Embryonic facial prominence (tissue), 1 donor: ENCODE measurements at regions not wholly inside any gene's neighbourhood (a gene's known extent, or its start where the extent isn't known, plus 50 kb on each side); places are given as distances from the start of the nearest gene placed in this dataset.

Source experiments
- DNase-seq: peaks from one replicate; pipeline ENCODE4 v3.0.0-alpha.2; 2016; ENCODE audit errors: extremely low spot score

DNA sequence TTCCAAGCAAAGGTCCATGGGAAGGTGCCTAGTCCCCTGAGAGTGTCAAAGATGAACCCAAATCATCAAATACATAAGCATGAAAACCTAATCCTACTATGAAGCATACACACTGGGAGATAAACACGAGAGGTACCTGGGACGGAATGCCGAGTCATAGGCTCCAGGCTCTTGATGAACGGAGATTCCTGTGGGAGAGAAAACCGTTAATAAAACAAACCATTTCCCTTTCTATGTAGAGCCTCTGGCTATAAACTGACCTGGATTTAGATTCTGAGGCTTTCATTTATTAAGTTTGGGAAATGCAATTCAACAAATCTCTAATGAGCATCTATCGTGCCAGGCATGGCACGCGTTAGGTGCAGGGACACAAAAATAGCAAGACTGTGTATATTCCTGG, 206.4 kb upstream of the IL12B start:
- no peak for DNase-seq

DNA sequence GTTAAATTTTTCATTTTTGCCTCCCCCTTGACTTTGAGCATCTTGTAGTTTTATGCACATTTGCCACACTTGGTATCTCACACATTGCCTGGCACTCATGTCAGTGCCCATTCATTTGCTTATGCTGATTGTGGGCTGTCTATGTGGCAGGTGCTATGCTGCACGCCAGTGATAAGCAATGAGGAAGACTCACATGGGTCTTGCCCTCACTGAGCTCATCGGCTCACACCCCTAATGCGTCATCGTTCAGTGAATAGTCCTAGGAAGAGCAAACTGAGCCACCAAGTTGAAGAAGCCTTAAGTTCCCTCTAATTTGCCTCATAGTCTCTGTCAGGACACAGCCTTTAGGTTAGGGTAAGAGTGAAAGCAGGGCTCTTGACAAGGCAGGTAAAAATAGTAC, 209.4 kb upstream of the IL12B start:
- DNase-seq: no peak

DNA sequence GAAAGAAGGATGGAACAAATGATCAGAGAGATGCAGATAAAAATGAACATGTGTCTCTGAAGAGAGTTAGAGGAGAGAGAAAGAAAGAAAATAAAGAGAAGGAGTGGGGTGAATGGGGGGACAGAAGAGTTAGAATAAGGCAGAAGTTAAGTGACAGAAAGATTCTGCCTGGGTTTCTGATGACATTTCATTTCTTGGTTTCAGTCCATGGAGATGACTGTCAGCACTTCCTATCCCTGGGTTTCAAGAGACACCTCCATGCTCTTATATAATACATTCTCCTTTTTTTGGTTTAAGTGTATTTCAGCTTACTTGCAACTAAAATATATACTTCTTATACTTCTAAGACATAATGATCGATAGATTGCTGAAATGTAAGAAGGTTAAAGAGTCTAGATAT, 213.0 kb upstream of the IL12B start:
- no peak for DNase-seq

DNA sequence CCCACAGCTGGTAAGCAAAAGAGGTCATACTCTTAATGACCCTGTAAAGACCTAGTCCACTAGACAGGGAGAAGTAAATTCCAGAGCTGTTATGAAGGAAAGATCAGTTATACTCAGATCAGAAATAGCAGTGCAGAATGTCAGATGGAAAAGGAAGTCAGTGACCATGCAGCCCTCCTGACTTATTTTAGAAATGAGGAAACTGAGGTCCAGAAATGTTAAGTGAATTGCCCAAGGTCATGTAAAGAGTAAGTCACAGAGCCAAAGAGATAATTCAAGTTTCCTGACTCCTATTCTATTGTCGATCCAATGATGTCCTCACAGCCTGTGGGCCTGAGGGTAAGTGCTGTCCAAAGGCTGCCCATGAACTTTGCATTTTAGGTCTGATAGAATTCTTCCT, 214.9 kb upstream of the IL12B start:
- DNase-seq: no peak

DNA sequence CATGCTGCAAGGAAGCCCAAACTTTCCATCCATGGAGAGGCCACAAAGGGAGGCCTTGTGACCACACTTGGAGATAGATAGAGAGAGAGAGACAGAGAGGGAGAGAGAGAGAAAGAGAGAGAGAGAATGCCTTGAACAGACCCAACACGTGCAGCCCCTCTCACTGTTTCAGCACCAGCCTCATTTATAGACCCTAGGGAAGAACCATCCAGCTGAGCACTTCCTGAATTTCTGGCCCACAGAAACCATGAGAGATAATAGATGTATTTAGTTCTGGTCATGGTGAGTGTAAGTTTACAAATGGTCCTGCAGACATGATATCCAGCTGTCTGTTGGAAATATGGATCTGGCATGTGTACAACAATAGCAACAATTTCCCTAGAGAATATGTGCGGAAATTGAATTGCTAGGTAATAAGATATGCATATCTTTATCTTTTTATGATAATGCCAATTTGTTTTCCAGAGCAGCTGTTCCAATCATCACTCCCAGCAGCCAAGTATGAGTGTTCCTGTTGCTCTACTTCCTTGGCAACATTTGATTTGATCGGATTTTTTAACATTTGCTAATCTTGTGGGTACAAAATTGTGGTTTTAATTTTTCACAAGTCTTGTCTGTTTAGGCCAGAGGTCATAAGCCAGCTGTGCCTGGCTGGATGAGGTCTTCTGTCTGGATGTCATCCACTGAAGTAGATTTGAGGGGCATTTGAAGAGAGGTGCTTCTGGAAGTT, 217.3 kb upstream of the IL12B start:
- DNase-seq: no peak

DNA sequence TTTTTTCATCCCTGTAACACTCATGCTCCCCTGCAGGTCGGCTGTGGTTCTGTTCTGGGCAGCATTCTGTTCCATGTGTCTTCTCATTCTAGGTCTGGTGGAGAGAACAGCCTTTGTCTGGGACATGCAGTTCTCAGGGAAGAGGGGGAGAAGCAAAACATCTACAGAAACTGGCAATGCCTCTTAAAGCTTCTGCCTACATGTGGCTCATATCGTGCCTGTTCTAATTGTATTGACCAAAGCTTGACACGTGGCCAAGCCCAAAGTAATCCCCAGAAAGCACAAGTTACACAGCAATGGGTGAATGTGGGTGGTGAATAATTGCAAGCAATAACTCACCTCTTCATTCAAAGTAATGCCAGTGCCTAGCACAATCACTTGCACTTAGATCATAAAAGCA, 218.2 kb upstream of the IL12B start:
- no peak for DNase-seq

DNA sequence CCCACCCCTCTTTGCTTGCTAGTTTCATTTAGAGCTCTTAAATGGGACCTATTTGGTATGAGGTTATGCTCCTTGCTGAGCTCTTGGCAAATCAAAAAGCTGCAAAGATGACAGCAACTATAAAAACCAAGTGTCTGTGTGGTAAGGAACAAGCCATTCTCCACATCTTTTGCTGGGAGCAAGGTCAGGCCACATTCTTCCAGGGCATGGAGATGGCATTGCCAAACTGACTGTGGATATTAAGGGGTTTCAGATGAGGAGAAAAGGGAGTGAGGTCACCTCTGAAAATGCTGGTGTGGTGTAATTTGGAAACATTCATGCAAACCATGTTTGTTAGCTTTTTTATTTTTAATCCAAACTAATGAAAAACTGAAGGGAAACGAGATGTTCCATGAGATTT, 218.8 kb upstream of the IL12B start:
- DNase-seq: no peak

DNA sequence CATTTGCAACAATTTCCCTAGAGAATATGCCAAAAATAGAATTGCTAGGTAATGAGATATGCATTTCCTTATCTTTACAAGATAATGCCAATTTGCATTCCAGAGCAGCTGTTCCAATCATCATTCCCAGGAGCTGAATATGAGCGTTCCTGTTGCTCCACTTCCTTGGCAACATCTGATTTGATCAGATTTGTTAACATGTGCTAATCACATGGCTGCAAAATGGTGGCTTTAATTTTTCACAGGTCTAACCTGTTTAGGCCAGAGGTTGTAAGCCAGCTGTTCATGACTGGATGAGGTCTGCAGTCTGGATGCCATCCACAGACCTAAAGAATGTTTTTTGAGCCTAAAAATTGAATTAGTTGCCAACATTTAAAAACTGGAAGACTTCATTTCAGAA, 220.7 kb upstream of the IL12B start:
- DNase-seq: no peak

DNA sequence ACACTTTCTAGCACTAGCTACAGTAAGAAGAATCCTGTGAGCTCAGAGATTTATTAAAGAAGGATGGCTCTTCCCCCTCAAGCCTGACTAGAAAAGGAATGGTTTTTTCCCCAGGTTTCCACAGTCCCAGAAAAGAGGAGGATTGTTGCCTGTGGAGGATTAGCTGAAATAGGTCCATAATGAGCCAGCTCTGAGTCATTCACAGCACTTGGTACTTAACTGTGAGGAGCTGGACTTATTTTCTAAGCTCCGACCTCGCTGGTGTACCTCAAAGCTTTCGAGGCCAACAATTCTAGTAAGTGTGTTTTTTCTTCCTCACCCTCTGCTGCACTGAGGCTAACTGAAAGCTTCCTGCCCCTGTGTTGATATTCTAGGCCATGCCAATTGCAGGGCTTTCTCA, 222.5 kb upstream of the IL12B start:
- no peak for DNase-seq

DNA sequence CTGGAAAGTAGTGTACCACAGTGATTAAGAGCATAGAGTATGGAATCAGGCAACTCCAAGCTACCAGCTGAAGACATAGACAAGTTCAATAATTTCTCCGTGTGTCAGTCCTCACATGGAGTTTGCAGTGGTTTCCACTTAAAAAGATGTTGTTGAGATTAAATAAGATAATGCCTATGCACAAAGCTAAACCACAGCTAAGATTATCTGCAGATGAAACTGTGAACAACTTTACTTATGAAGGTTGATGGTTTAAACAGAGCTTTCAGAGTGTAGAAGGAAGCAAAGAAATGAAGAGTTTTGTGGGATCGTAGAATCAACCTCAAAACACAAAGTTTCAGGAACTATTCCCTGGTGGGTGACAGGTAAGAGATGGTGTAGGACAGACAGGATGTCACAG, 223.5 kb upstream of the IL12B start:
- no peak for DNase-seq

DNA sequence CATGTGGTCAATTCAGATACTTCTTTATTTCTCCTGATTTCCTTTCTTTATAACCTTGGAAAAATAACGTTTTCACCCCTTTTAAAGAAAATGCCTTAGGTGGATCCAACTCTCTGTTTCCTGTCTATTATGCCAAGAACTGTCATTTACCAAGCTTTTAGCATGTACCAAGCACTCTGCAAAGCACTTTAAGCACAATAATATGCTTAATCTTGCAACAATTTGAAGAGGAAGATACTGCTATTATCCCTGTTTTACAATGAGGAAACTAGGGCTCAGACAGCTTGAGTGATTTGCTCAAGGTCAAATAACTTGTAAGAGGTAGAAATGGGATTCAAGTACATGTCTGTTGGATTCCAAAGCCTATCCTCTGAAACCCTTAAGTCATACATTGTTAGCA, 224.8 kb upstream of the IL12B start:
- no peak for DNase-seq

DNA sequence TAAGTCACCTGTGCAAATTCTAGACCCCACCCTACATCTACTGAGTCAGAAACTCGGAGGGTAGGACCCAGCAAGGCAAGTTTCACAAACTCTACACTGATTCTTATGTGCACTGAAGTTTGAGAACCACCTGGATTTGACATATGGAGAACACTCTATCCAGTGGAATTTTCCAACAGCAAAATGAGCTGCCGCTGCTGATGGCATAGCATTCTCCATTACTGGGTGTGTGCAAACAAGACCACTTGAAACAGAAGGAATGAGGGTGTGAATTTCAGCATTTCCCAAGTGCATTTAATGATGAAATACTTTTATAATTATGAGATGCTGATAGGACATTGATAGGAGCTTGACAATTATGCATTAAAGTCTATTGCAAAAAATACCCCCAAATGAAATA, 229.1 kb upstream of the IL12B start:
- no peak for DNase-seq

DNA sequence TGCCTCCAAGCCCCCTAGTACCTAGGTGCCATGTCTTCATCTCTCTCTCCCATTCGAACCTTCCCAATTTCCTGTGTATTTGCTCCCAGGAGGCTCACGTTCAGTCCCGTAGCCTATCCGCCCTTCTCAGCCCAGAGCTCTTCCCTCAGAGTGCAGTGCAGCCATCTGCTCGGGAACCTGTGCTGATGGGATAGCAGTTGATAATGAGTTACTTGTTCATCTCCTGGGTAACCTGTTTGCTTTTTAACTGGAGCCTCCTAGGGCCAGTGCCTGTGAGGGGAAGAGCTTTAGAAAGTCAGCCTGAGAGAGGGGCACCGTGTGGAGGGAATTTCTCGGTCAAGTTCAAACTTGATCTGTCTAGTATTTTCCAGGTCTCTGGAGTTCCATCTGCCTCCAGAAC, 229.8 kb upstream of the IL12B start:
- no peak for DNase-seq

DNA sequence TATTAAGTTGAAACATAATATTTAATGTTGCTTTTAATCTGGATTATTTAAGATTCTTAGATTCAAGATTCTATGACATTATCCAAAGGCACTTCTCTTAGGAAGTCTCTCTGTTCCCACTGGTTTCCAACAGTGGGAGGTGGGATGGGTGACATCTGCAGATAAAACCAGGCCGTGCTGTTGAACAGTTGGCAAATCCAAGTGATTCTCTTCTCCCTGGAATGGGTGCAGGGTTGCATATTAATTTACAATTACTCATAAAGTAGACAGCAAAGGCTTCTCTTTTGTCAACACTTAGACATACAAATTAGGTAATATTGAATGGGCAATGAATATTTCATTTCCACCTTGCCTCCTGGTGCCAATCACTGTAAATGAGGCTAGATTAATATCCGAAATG, 233.7 kb upstream of the IL12B start:
- no peak for DNase-seq

DNA sequence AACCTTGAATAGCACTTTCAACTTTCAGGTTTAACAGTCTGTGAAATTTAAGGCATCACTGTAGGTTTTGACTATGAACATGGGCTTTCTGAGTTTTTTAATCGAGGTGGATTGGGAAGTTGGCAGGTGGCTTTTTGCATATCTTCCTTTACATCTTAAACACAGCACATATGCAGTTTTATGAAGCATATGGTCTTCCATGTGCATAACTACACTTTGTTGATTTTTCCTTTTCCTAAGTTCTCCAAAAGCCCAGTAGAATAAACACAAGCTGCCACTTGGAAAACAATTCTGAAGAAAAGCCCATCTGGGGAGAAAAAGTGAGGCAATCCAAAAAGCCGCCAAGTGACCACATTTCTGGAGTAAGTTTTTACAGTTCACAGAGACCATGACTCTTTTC, 236.5 kb upstream of the IL12B start:
- no peak for DNase-seq

DNA sequence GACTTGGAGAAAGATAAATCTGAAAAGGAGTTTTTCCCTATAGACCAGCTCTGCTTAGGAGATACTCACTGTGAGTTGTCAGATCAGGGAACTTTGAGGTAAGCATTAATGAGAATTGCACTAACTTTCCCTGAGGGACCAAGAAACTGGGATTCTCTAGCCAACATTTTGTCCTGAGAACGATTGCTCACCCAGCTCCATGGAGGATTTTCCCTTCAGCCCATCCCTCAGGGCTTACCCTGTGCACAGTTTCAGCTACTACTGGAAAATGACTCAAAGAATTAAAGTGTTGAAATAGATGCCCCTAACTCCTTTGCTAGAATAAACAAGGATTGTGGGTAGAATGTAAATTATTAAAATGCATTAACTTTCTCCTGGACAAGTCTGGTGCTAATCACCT, 237.2 kb upstream of the IL12B start:
- no peak for DNase-seq

DNA sequence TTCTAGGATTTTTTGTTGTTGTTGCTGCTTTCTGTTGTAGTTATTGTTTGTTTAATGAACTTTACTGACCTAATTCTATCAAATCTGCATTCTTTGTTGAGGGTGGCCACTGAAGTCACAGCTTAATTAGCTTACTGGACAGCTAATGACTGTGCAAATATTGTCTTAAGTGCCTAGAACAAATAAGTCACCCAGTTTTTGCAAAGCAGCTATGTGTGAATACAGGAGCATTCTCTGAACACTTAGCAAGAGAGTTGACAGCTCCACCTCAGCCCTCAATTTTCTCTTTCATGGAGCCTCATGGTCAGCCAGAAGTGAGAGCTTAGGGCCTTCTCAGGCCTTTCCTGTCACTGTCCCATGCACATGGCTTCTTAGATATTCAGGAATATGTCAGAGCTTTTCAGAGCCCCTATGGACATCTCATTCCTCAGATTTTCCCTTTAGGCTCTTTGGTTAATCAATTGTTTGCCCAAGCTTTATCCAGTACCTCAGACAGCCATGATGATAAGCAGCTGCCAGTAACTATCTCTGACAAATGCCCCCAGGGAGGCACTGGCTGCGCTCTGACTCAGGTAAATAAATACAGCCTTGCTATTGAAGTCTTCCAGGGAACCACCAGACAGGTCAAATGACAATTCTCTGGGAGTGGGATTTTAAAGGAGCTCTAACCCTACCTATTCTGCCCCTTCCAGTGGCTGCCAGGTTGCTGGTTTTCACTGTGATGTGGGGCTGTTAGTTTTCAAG, 241.4 kb upstream of the IL12B start:
- no peak for DNase-seq

DNA sequence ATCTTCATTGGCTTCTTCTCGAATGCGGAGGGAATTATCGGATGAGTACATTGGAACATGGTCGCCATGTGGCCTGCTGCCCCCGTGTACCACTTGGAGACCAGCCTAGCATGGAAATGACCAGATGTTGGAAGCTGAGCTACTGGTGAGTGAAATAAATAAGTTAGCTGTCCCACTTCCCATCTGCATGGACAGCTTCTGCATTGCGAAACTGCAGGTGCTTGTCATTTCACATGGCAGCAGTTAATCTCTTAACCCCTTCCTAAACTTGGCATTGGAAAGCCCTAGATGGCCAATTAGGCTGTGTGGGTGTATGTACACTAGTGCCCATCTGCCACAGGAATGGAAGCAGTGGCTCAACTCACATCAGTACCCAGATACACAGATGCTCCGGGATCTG, 246.6 kb upstream of the IL12B start:
- DNase-seq: no peak

DNA sequence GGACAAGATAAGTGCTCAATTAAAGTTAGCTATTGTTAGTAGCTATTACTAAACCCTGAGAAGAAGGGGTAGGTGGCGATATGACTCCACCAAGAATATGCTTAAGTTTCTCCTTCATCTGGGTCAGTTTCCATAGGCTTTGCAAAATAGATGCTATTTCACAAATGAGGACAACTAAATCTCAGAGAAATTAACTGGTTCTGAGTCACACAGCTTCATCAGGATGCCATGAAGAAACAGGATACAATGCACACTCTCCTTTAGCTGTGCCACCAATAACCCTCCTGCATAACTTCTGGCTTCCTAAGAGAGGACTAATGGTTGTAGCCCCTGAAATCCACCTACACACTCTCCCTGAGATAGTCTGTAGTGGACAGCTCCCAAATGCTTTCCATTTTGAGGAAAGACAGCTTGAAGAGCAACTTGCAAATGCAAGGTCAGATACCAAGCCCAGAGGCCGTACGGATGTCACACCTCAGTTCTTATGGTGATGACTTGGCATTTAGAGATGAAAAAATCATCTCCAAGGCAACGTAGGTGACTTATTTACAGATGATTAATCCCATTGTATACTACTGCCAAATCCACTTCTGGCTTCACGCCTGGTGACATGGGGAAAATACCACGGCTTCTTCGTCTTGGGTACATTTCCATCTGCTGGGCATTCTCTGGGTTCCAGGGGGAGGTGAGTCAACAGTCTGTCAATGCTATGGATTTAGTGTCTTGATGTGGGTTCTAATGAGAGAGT, 251.4 kb upstream of the IL12B start:
- DNase-seq: no peak

DNA sequence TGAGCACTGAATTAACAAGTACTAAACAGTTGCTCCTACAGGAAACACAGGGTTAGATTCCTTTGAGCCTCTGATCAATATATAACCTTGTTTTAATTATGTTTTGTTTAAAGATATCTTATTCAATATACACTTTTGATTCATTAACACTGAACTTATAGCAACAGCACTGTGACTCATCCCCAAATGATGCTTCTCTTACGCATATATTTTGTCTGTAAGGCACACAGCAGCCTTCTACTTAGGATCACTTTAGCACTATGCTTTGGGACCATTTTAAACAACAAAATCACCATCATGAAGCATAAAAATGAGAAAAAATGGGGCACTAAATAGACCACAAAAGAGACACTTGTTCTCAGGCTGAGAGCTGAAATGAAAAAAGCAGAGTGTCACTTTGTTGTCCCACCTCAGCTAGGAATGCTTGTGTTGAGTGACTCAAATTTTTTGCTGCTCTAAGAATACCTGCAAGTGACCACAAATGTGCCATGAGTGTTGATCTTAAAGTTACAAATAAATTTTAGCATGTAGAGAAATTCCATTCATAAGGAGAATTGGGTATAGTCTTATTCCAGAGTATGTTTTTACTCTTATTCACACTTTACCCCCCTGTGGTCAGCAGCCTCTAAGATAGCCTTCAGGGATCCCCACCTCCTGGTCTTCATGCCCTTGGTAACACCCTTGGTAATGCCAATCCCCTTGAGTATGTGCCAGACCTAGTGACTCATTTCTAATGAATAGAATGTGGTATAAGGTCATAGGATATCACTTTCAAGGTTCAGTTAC, 252.7 kb upstream of the IL12B start:
- no peak for DNase-seq

DNA sequence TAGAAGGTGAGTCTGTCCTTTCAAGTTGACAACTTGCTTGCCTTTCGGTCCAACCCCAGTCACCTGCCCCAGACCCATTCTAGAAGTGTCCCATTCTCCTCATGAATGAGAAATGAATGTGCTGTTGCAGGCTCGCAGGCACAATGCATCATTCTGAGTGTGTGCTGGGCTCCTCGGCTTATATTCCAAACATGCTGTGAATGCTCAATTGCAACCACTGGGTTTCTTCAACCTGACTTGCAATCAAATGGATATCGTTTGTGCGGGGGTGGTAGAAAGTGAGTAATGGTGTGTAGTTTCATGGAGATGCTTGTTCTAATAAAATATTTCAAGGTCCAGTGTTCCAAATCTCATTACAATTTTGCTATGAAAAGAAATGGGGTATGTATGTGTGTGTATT, 256.6 kb upstream of the IL12B start:
- no peak for DNase-seq

DNA sequence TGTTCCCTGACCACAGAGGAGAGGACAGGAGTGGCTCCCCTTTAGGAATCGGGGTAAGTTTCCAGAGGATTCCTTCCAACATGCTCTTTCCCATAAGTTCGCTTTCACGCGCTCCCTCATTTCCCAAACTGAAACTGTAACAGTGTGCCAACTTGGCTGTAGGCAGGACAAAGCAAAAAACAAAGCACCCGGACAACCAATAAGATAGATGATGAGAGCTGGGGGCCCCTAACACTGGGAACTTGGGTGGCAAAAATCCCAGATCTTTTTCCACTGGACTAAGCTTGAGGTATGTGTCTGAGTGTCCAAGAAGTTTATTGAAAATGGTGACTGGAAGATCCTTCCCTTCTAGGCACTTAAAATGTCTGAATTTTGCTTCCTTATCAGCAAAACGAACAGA, 258.7 kb upstream of the IL12B start:
- no peak for DNase-seq
